22Rv1 (cell line): ENCODE measurements at regions not wholly inside any gene's neighbourhood (a gene's known extent, or its start where the extent isn't known, plus 50 kb on each side); places are given as distances from the start of the nearest gene placed in this dataset.

Experiments used
- ZFX ChIP-seq: fragments of 450-650 bp; IDR thresholded peaks from 2 replicates; pipeline ENCODE4 v1.6.1; 2017; ENCODE audit warnings: antibody characterized with exemption, borderline replicate concordance
- TF ChIP-seq, protein P1 (sequence below): fragments of 450-650 bp; IDR thresholded peaks from 2 replicates; pipeline ENCODE4 v1.5.1; 2017; ENCODE audit warnings: mild to moderate bottlenecking

DNA sequence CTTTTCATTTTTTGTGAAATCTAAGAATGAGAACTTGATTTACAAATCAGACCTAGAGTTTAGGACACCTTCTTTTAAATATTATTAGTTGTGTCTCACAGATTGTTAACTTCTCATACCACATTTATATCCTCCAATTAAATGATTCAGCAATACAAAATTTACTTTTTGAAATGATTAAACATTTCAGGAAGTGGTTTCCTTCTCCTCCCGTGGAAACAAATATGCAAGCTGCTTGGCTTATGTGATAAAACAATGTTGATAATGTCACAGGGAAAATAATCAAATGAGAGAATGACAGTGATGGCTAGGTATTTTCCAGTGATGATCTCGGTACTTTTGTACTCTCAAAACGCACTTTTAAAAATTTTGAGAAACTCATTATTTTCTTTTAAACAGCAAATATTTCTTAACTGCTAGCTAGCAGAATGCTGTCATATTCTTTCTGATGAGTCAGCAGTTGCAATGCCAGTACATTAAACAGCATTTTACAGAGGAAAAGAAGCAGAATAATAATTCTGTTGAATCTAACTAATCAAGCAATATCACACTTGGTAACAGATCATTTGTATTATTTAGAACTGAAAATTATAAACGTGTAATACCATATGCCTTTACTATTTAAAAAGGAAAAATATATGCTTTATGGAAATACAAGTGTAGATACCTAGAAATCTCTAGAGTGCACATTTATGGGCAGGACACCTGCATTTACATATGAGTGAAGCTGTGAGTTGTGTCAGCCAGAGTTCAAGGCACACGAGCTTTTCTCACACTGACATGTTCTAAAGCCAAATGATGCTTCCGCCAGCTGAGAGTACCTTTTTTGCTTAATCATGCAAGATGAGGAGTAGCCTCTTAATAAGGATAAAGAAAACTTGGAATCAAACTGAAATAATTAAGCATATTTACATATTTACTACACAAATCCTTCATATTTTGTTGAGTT is 53.6 kb upstream of the CDH18 start:
- TF ChIP-seq, protein P1, sequence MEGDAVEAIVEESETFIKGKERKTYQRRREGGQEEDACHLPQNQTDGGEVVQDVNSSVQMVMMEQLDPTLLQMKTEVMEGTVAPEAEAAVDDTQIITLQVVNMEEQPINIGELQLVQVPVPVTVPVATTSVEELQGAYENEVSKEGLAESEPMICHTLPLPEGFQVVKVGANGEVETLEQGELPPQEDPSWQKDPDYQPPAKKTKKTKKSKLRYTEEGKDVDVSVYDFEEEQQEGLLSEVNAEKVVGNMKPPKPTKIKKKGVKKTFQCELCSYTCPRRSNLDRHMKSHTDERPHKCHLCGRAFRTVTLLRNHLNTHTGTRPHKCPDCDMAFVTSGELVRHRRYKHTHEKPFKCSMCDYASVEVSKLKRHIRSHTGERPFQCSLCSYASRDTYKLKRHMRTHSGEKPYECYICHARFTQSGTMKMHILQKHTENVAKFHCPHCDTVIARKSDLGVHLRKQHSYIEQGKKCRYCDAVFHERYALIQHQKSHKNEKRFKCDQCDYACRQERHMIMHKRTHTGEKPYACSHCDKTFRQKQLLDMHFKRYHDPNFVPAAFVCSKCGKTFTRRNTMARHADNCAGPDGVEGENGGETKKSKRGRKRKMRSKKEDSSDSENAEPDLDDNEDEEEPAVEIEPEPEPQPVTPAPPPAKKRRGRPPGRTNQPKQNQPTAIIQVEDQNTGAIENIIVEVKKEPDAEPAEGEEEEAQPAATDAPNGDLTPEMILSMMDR = no peak
- no peak for TF ChIP-seq ZFX
